GM23338 (cell line): ENCODE measurements at regions not wholly inside any gene's neighbourhood (a gene's known extent, or its start where the extent isn't known, plus 50 kb on each side); places are given as distances from the start of the nearest gene placed in this dataset.

Experiments used
- ATAC-seq: fragments of 200-7000 bp; cut with Tn5 transposase; 3 replicates; pipeline ENCODE4 v1.9.1; 2020
- DNase-seq: peaks from one replicate; pipeline ENCODE4 v3.0.0-alpha.2; 2015; ENCODE audit warnings: low spot score
- H2AFZ ChIP-seq: fragments of 200-600 bp; sonication (generic); 2 replicates; pipeline ENCODE4 v1.8.0; 2016; ENCODE audit warnings: antibody characterized with exemption, mild to moderate bottlenecking, moderate library complexity
- H3F3A ChIP-seq: fragments of 200-600 bp; sonication (generic); replicated peaks from 2 replicates; pipeline ENCODE4 v1.8.0; 2017; ENCODE audit warnings: antibody characterized with exemption, mixed run types, low read depth
- H3K27ac ChIP-seq: fragments of 200-600 bp; sonication (generic); 2 replicates; pipeline ENCODE4 v1.6.1; 2016; ENCODE audit warnings: low read depth
- H3K27me3 ChIP-seq: fragments of 200-600 bp; sonication (generic); 2 replicates; pipeline ENCODE4 v1.8.0; 2016; ENCODE audit warnings: mild to moderate bottlenecking, mixed run types, moderate library complexity; ENCODE audit not compliant: insufficient read depth
- H3K36me3 ChIP-seq: fragments of 200-600 bp; sonication (generic); 2 replicates; pipeline ENCODE4 v1.8.0; 2016; ENCODE audit warnings: mild to moderate bottlenecking; ENCODE audit not compliant: insufficient read depth
- H3K4me1 ChIP-seq: fragments of 200-600 bp; sonication (generic); 2 replicates; pipeline ENCODE4 v1.8.0; 2016; ENCODE audit warnings: mild to moderate bottlenecking, moderate library complexity; ENCODE audit not compliant: insufficient read depth
- H3K4me2 ChIP-seq: fragments of 200-600 bp; sonication (generic); 2 replicates; pipeline ENCODE4 v1.7.1; 2017; ENCODE audit warnings: mixed run types
- H3K4me3 ChIP-seq: fragments of 200-600 bp; sonication (generic); 2 replicates; pipeline ENCODE4 v1.6.1; 2016; ENCODE audit warnings: mixed run types
- H3K79me2 ChIP-seq: fragments of 200-600 bp; sonication (generic); replicated peaks from 2 replicates; pipeline ENCODE4 v1.8.0; 2017; ENCODE audit warnings: mild to moderate bottlenecking; ENCODE audit not compliant: insufficient read depth
- H3K9me2 ChIP-seq: fragments of 200-600 bp; sonication (generic); 2 replicates; pipeline ENCODE4 v1.8.0; 2017; ENCODE audit not compliant: insufficient read depth
- H4K20me1 ChIP-seq: fragments of 200-600 bp; sonication (generic); replicated peaks from 2 replicates; pipeline ENCODE4 v1.8.0; 2017; ENCODE audit warnings: mild to moderate bottlenecking; ENCODE audit not compliant: insufficient read depth
- H3K27ac Mint-ChIP-seq: 2 replicates; pipeline ENCODE4 v1.8.0; 2020; ENCODE audit warnings: inconsistent platforms, mild to moderate bottlenecking, moderate library complexity, mixed read lengths
- H3K27me3 Mint-ChIP-seq: 3 replicates; pipeline ENCODE4 v1.8.0; 2022; ENCODE audit warnings: low read depth, mild to moderate bottlenecking, moderate library complexity, mixed read lengths, inconsistent platforms; ENCODE audit not compliant: insufficient read depth, poor library complexity
- H3K36me3 Mint-ChIP-seq: 3 replicates; pipeline ENCODE4 v1.8.0; 2021; ENCODE audit warnings: low read depth, mild to moderate bottlenecking, inconsistent platforms, moderate library complexity, mixed read lengths
- H3K4me1 Mint-ChIP-seq: 3 replicates; pipeline ENCODE4 v1.8.0; 2020; ENCODE audit warnings: mild to moderate bottlenecking, inconsistent platforms, mixed read lengths
- H3K4me3 Mint-ChIP-seq: 3 replicates; pipeline ENCODE4 v1.8.0; 2021; ENCODE audit warnings: moderate library complexity, mild to moderate bottlenecking, inconsistent platforms, mixed read lengths
- H3K9me3 Mint-ChIP-seq: 3 replicates; pipeline ENCODE4 v1.8.0; 2020; ENCODE audit warnings: moderate library complexity, mild to moderate bottlenecking, inconsistent platforms, mixed read lengths
- EZH2 ChIP-seq: fragments of 200-600 bp; sonication (generic); IDR thresholded peaks from one replicate; pipeline ENCODE4 v1.8.0; 2017; ENCODE audit warnings: antibody characterized with exemption, mild to moderate bottlenecking, low read depth; ENCODE audit not compliant: unreplicated experiment
- JUNB ChIP-seq: IDR thresholded peaks from one replicate; pipeline ENCODE4 v1.6.1; 2016; ENCODE audit warnings: antibody characterized with exemption; ENCODE audit not compliant: unreplicated experiment
- NANOG ChIP-seq: IDR thresholded peaks from 2 replicates; pipeline ENCODE4 v1.6.1; 2016; ENCODE audit warnings: antibody characterized with exemption, borderline replicate concordance
- STAT1 ChIP-seq: IDR thresholded peaks from one replicate; pipeline ENCODE4 v1.6.1; 2016; ENCODE audit warnings: antibody characterized with exemption; ENCODE audit not compliant: unreplicated experiment
- ZNF114 ChIP-seq: fragments of 250-450 bp; sonication (Bioruptor Pico); IDR thresholded peaks from 2 replicates; pipeline ENCODE4 v1.5.0; 2020; ENCODE audit warnings: mild to moderate bottlenecking, moderate library complexity
- ZNF331 ChIP-seq: fragments of 250-450 bp; sonication (Bioruptor Pico); IDR thresholded peaks from 2 replicates; pipeline ENCODE4 v1.5.0; 2020; ENCODE audit warnings: low read depth, mild to moderate bottlenecking, moderate library complexity
- TF ChIP-seq, protein P1 (sequence below): fragments of 250-450 bp; sonication (Bioruptor Pico); IDR thresholded peaks from 2 replicates; pipeline ENCODE4 v1.5.0; 2020; ENCODE audit warnings: mild to moderate bottlenecking, moderate library complexity
- TF ChIP-seq, protein P2 (sequence below): IDR thresholded peaks from one replicate; pipeline ENCODE4 v1.6.1; 2018; ENCODE audit warnings: antibody characterized with exemption; ENCODE audit not compliant: unreplicated experiment
- TF ChIP-seq, protein P3 (sequence below): IDR thresholded peaks from 2 replicates; pipeline ENCODE4 v1.6.1; 2016; ENCODE audit warnings: antibody characterized with exemption
- TF ChIP-seq, protein P4 (sequence below), 2 experiments: fragments of 200-600 bp in 1 of 2; sonication (generic) in 1 of 2; conservative IDR thresholded peaks; 2 replicates each; pipeline versions ENCODE4 v1.5.1 to v1.6.1; 2016 to 2017; ENCODE audit warnings: antibody characterized with exemption in 2 of 2, low read depth in 2 of 2, mild to moderate bottlenecking in 2 of 2, moderate library complexity in 1 of 2

DNA sequence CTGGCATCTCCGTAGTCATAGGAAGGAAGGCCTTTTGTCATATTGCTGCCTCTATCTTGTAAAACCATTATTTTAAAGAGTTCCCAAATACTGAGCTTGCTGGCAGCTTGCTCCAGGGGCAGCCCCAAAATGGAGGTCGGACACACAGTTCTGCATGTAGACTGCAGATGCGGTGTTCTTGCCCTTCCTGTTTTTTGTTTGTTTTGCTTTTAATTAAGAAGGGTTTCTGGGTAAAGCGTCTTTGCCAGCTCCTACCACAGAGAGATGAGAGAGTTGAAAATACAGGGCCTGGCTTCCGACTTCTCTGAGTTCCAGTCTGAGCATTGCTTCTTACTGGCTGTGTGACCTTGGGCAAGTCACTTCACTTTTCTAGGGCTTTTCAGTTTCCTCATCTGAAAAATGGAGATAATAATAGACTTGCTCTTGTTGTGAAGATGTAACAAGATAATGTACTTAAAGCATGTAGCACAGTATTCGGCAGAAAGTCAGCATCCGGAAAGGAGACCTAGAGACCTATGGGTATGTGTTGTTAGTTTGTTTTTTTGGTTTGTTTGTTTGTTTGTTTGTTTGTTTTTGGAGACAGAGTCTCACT, 67.8 kb upstream of the GSE1 start:
- H3K79me2 ChIP-seq, result no peaks in the 10 kb centered on the region
- no peak overlapping the region for H3K4me2 ChIP-seq
- H3K4me3 Mint-ChIP-seq, result no peak overlapping the region
- H3K4me1 Mint-ChIP-seq, result peaks cover 17% of the 10 kb centered on the region
- TF ChIP-seq, protein P1, sequence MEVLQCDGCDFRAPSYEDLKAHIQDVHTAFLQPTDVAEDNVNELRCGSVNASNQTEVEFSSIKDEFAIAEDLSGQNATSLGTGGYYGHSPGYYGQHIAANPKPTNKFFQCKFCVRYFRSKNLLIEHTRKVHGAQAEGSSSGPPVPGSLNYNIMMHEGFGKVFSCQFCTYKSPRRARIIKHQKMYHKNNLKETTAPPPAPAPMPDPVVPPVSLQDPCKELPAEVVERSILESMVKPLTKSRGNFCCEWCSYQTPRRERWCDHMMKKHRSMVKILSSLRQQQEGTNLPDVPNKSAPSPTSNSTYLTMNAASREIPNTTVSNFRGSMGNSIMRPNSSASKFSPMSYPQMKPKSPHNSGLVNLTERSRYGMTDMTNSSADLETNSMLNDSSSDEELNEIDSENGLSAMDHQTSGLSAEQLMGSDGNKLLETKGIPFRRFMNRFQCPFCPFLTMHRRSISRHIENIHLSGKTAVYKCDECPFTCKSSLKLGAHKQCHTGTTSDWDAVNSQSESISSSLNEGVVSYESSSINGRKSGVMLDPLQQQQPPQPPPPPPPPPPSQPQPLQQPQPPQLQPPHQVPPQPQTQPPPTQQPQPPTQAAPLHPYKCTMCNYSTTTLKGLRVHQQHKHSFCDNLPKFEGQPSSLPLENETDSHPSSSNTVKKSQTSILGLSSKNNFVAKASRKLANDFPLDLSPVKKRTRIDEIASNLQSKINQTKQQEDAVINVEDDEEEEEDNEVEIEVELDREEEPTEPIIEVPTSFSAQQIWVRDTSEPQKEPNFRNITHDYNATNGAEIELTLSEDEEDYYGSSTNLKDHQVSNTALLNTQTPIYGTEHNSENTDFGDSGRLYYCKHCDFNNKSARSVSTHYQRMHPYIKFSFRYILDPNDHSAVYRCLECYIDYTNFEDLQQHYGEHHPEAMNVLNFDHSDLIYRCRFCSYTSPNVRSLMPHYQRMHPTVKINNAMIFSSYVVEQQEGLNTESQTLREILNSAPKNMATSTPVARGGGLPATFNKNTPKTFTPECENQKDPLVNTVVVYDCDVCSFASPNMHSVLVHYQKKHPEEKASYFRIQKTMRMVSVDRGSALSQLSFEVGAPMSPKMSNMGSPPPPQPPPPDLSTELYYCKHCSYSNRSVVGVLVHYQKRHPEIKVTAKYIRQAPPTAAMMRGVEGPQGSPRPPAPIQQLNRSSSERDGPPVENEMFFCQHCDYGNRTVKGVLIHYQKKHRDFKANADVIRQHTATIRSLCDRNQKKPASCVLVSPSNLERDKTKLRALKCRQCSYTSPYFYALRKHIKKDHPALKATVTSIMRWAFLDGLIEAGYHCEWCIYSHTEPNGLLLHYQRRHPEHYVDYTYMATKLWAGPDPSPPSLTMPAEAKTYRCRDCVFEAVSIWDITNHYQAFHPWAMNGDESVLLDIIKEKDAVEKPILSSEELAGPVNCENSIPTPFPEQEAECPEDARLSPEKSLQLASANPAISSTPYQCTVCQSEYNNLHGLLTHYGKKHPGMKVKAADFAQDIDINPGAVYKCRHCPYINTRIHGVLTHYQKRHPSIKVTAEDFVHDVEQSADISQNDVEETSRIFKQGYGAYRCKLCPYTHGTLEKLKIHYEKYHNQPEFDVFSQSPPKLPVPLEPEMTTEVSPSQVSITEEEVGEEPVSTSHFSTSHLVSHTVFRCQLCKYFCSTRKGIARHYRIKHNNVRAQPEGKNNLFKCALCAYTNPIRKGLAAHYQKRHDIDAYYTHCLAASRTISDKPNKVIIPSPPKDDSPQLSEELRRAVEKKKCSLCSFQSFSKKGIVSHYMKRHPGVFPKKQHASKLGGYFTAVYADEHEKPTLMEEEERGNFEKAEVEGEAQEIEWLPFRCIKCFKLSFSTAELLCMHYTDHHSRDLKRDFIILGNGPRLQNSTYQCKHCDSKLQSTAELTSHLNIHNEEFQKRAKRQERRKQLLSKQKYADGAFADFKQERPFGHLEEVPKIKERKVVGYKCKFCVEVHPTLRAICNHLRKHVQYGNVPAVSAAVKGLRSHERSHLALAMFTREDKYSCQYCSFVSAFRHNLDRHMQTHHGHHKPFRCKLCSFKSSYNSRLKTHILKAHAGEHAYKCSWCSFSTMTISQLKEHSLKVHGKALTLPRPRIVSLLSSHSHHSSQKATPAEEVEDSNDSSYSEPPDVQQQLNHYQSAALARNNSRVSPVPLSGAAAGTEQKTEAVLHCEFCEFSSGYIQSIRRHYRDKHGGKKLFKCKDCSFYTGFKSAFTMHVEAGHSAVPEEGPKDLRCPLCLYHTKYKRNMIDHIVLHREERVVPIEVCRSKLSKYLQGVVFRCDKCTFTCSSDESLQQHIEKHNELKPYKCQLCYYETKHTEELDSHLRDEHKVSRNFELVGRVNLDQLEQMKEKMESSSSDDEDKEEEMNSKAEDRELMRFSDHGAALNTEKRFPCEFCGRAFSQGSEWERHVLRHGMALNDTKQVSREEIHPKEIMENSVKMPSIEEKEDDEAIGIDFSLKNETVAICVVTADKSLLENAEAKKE (CRISPR knock-in tag), result no peak
- no peak for TF ChIP-seq EZH2
- TF ChIP-seq, protein P2, sequence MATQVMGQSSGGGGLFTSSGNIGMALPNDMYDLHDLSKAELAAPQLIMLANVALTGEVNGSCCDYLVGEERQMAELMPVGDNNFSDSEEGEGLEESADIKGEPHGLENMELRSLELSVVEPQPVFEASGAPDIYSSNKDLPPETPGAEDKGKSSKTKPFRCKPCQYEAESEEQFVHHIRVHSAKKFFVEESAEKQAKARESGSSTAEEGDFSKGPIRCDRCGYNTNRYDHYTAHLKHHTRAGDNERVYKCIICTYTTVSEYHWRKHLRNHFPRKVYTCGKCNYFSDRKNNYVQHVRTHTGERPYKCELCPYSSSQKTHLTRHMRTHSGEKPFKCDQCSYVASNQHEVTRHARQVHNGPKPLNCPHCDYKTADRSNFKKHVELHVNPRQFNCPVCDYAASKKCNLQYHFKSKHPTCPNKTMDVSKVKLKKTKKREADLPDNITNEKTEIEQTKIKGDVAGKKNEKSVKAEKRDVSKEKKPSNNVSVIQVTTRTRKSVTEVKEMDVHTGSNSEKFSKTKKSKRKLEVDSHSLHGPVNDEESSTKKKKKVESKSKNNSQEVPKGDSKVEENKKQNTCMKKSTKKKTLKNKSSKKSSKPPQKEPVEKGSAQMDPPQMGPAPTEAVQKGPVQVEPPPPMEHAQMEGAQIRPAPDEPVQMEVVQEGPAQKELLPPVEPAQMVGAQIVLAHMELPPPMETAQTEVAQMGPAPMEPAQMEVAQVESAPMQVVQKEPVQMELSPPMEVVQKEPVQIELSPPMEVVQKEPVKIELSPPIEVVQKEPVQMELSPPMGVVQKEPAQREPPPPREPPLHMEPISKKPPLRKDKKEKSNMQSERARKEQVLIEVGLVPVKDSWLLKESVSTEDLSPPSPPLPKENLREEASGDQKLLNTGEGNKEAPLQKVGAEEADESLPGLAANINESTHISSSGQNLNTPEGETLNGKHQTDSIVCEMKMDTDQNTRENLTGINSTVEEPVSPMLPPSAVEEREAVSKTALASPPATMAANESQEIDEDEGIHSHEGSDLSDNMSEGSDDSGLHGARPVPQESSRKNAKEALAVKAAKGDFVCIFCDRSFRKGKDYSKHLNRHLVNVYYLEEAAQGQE, result no peak
- no peak for TF ChIP-seq NANOG
- no peak for TF ChIP-seq STAT1
- no peak for TF ChIP-seq JUNB
- TF ChIP-seq, protein P3, sequence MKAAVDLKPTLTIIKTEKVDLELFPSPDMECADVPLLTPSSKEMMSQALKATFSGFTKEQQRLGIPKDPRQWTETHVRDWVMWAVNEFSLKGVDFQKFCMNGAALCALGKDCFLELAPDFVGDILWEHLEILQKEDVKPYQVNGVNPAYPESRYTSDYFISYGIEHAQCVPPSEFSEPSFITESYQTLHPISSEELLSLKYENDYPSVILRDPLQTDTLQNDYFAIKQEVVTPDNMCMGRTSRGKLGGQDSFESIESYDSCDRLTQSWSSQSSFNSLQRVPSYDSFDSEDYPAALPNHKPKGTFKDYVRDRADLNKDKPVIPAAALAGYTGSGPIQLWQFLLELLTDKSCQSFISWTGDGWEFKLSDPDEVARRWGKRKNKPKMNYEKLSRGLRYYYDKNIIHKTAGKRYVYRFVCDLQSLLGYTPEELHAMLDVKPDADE, result no peak
- no peak for TF ChIP-seq ZNF331
- no peak for TF ChIP-seq ZNF114 (CRISPR knock-in tag)
- TF ChIP-seq, protein P4, sequence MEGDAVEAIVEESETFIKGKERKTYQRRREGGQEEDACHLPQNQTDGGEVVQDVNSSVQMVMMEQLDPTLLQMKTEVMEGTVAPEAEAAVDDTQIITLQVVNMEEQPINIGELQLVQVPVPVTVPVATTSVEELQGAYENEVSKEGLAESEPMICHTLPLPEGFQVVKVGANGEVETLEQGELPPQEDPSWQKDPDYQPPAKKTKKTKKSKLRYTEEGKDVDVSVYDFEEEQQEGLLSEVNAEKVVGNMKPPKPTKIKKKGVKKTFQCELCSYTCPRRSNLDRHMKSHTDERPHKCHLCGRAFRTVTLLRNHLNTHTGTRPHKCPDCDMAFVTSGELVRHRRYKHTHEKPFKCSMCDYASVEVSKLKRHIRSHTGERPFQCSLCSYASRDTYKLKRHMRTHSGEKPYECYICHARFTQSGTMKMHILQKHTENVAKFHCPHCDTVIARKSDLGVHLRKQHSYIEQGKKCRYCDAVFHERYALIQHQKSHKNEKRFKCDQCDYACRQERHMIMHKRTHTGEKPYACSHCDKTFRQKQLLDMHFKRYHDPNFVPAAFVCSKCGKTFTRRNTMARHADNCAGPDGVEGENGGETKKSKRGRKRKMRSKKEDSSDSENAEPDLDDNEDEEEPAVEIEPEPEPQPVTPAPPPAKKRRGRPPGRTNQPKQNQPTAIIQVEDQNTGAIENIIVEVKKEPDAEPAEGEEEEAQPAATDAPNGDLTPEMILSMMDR (conservative IDR thresholded peaks at IDR 0.05; ENCODE audit: low read depth in 2 of 2), result no peak
- H3K27ac ChIP-seq, result no peak overlapping the region
- no peaks in the 10 kb centered on the region for H3K36me3 ChIP-seq
- H3K4me1 ChIP-seq, result no peaks in the 10 kb centered on the region; the same call in 1 of the 2 replicates
- no peak overlapping the region for H3K27ac Mint-ChIP-seq
- ATAC-seq (no peak), DNase-seq (no peak)
- H2AFZ ChIP-seq, result no peak overlapping the region
- H3K27me3 Mint-ChIP-seq, result peaks cover 9% of the 10 kb centered on the region
- H3K9me2 ChIP-seq, result no peaks in the 10 kb centered on the region
- 0 out of 2 replicates have a peak, but pooled peaks cover 3% of the 10 kb centered on the region for H3F3A ChIP-seq
- H3K36me3 Mint-ChIP-seq, result no peaks in the 10 kb centered on the region
- peaks cover 6% of the 10 kb centered on the region for H3K9me3 Mint-ChIP-seq
- H3K27me3 ChIP-seq, result no peaks in the 10 kb centered on the region
- no peaks in the 10 kb centered on the region for H4K20me1 ChIP-seq
- no peak overlapping the region for H3K4me3 ChIP-seq
